ENCODE measurements at regions not wholly inside any gene's neighbourhood (a gene's known extent, or its start where the extent isn't known, plus 50 kb on each side); places are given as distances from the start of the nearest gene placed in this dataset.

DNA sequence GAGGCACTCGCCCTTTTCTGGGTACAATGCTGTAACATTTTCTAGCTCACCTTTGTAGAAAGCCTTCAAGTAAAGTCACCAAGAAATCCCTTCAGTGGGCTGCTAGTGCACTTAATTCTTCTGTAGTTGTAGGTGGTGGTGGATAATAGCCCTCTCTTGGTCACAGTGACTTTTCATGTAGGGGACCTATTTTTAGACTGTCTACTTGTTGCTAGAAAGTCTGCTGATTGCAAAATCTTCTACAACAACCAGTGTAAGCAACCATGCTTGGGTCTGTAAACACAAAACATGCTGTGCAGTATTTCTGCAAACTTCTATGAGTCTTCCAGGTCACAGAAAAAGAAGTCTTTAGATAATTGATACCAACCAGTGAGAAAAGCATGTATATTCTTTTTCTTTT, 55.6 kb downstream of the PBDC1 start:
- no peak for ATAC-seq (ENCODE audit: low read depth)
- no peaks in the 10 kb centered on the region for H3K4me1 Mint-ChIP-seq
- no peak overlapping the region for H3K4me3 Mint-ChIP-seq
- no peak overlapping the region for H3K27ac Mint-ChIP-seq
- H3K9me3 Mint-ChIP-seq, result no peaks in the 10 kb centered on the region
- DNase-seq, result no peak
- no peaks in the 10 kb centered on the region for H3K36me3 Mint-ChIP-seq
- POLR2A ChIA-PET, result no interaction called here
- H3K27me3 Mint-ChIP-seq, result no peaks in the 10 kb centered on the region

- no peak overlapping the region for H3K4me3 Mint-ChIP-seq
- POLR2A ChIA-PET, result no interaction called here
- H3K27ac Mint-ChIP-seq, result no peak overlapping the region
- peaks cover 1% of the 10 kb centered on the region for H3K4me1 Mint-ChIP-seq
- H3K27me3 Mint-ChIP-seq, result peaks cover 13% of the 10 kb centered on the region
- H3K9me3 Mint-ChIP-seq, result no peaks in the 10 kb centered on the region
- ATAC-seq (ENCODE audit: low read depth), result no peak
- no peaks in the 10 kb centered on the region for H3K36me3 Mint-ChIP-seq
- no peak for DNase-seq
Measured at GRCh38 chrX:76248901-76249300, 76.0 kb downstream of the PBDC1 start.

DNA sequence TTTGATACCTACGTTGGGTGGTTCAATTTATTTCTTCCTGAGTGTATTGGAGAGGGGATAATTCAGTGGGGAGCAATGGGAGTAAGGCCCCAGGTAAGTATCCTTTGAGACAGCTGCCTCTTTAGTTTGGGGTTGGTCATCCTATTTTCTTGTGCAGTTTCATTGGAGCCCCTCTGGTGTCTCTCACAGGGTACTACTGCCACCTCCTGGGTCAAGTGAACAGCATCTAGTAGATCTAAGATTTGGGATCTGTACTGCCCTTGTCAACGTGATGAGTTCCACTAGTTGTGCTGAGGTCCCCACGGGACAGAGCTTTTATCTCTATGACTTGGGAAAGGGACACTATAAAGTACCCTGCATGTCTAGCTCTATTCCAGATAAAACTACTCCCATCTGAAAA, 80.6 kb downstream of the PBDC1 start:
- no peaks in the 10 kb centered on the region for H3K9me3 Mint-ChIP-seq
- H3K27ac Mint-ChIP-seq, result no peak overlapping the region
- peak; percentile 60 for ATAC-seq (ENCODE audit: low read depth)
- DNase-seq, result no peak
- peaks cover 1% of the 10 kb centered on the region for H3K4me1 Mint-ChIP-seq
- peaks cover 8% of the 10 kb centered on the region for H3K27me3 Mint-ChIP-seq
- H3K36me3 Mint-ChIP-seq, result no peaks in the 10 kb centered on the region
- no peak overlapping the region for H3K4me3 Mint-ChIP-seq
- POLR2A ChIA-PET, result no interaction called here

DNA sequence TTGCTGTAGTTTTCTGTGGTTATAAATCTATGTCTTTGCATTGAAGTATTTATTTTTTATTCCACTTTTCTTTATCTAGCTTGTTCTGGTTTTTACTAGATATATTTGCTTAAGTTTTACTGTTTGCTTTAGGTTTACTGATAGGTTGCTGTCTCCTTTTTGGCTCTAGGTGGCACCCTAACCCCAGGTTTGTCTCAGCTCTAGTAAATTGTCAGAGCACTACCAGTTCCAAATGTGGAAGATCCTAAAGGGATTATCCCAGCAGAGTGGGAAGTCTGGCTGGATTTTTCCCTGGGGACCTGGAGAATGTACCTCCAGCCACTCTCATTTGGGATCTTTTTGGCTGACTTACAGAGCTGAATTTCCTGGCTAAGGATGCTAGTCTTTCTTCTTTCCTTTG, 106.1 kb downstream of the PBDC1 start:
- peaks cover 1% of the 10 kb centered on the region for H3K27me3 Mint-ChIP-seq
- ATAC-seq (ENCODE audit: low read depth) (no peak), DNase-seq (no peak)
- no peak overlapping the region for H3K4me3 Mint-ChIP-seq
- POLR2A ChIA-PET, result no interaction called here
- peaks cover 2% of the 10 kb centered on the region for H3K9me3 Mint-ChIP-seq
- no peaks in the 10 kb centered on the region for H3K4me1 Mint-ChIP-seq
- H3K27ac Mint-ChIP-seq, result no peak overlapping the region
- H3K36me3 Mint-ChIP-seq, result no peaks in the 10 kb centered on the region
